ENCODE measurements at regions not wholly inside any gene's neighbourhood (a gene's known extent, or its start where the extent isn't known, plus 50 kb on each side); places are given as distances from the start of the nearest gene placed in this dataset.

DNA sequence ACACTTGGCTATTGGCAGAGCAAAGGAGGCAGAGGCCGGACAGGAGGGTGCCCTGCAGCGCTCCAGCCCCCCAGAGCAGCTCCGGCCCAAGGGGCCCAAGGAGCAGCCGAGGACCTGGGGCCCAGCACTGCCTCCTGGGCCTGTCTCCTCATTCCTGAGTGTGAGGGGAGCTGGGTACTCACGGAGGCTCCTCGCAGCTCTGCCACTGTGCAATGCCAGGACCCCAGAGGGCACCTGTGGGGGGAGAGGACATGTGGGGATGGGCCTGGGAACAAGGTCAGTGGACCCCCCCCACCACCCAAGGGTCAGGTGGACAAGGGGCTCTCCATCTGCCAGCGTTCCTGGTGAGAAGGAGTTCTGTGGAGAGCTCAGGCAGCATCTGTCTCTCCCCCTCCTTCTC, 192.6 kb upstream of the PPP1R26 start:
- DNase-seq (ENCODE audit: low read depth, low spot score): no peak
- no peak overlapping the region for H3K27ac ChIP-seq

DNA sequence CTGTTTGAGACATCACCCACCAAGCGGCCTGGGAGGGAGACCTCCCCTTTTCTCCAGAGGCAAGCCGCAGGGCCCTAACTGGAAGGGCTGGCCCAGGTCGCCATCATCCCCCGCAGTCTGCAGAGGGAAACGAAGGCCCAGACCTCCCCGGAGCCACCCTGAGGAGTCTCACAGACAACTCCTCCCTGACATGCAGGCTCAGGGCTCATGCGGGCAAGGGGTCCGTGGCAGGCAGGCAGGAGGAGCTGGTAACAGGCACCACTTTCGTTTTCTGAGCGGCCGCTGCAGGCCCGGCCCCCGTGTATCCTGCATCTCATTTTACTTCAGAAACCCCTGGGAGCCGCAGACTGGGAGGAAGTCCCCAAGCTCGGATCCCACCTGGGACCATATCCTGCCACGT, 192.0 kb upstream of the PPP1R26 start:
- H3K27ac ChIP-seq: no peak overlapping the region
- DNase-seq (ENCODE audit: low read depth, low spot score): no peak

DNA sequence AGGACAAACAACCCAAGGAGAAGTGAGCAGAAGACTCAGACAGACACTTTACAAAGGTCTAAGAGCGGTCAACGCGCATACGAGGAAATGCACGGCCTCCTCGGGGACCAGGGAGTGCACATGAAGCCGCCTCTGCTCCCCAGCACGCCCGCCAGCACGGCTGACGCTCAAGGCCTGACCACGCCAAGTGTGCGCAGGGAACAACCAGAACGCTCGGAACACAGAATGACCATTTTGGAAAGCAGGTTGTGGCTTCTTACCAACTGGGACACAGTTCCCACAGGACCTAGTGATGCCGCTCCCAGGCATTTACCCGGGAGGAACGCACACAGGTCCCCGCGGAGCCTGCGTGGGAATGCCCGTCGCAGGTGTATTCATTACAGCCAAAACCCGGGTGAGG, 191.5 kb upstream of the PPP1R26 start:
- H3K27ac ChIP-seq: no peak overlapping the region
- DNase-seq (ENCODE audit: low read depth, low spot score): no peak

DNA sequence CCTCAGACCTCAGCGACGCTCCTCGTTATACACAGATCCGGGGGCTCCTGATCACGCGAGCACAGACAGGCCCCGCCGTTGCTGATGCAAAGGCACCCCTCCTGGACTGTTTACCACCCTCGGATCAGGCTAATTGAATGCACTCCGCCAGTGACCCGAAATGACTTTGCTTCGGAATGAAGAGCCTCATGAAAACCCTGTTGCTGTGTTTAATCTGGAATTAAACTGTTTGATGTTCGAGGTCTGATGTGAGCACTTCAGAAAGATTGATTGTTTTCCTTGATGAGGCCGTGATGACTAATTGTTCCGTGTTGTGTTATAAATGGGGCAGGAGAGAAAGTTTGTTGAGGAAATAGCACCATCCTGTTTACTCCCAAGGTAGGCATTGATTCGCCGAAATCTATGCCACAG, 190.5 kb upstream of the PPP1R26 start:
- no peak overlapping the region for H3K27ac ChIP-seq
- DNase-seq (ENCODE audit: low read depth, low spot score): no peak

DNA sequence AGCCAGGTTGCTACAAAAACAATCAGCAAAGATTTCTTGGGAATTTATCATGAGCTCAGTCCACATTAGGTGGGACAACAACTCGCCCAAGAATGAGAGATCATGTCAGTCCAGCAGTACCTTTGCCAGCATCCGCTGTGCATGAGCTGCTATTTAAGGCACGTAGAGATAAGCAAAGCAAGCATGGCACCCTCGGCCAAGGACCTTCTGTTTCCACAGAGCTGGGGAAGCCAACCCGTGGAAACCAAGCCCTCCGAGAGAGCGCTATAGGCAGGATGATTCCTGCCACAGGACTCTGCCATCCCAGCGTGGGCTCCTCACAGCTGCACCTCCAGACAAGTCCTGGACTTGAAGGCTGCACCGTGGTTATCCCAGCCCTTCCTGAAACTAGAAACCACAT, 189.5 kb upstream of the PPP1R26 start:
- H3K27ac ChIP-seq: no peak overlapping the region
- no peak for DNase-seq (ENCODE audit: low read depth, low spot score)

DNA sequence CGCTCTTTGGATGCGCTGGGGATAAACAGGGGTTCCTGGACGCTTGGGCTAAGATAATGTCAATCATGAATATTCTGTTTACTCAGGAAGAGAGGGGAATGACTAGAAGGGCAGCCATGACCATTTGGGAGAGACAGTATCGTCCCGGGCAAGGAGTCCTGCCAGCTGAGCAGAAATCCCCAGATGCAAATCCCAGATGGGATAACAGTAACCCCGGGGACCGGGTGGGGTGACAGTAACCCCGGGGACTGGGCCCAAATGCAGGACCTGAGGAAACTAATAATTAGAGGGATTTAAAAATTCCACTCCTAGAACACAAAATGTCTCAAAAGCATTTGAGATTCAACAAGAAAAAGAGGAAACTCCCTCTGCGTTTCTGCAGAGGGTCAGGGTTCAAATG, 189.0 kb upstream of the PPP1R26 start:
- H3K27ac ChIP-seq: no peak overlapping the region
- DNase-seq (ENCODE audit: low read depth, low spot score): no peak

DNA sequence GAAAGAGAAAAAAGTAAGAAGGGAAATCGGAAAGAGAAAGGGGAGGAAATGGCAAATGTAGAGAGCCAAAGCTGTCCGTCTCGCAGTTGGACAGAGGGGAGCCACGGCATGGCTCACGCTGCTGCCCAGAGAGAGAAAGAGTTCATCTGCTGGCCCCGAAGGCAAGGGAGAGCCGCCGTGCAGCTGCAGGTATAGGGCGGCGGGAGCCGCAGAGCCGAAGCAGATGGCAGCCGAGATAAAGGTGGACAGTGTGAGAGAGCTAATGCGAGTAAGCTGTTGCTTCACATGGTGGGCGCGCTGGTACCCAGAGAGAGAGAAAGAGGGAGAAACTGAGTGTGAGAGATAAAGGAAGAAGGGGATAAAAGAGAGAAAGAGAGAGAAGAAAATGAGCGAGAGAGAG, 188.4 kb upstream of the PPP1R26 start:
- no peak overlapping the region for H3K27ac ChIP-seq
- DNase-seq (ENCODE audit: low read depth, low spot score): no peak

DNA sequence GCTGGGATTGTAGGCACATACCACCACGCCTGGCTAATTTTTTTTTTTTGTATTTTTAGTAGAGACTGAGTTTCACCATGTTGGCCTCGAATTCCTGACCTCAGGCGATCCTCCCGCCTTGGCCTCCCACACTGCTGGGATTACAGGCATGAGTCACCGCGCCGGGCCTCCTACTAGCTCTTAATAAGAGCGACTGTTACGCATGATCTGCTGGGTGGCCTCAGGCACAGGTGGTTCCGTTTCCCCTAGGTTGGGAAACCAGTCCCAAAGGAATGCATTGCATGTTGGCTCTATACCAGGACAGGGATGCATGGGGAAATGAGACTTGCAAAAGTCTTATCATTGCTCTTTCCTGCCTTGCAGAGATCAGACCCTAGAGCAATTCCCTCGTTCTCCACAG, 184.7 kb upstream of the PPP1R26 start:
- no peak overlapping the region for H3K27ac ChIP-seq
- DNase-seq (ENCODE audit: low read depth, low spot score): no peak

GRCh38 chr9:135295551-135296300, 183.9 kb upstream of the PPP1R26 start:
- no peak for DNase-seq (ENCODE audit: low read depth, low spot score)
- H3K27ac ChIP-seq: no peak overlapping the region

DNA sequence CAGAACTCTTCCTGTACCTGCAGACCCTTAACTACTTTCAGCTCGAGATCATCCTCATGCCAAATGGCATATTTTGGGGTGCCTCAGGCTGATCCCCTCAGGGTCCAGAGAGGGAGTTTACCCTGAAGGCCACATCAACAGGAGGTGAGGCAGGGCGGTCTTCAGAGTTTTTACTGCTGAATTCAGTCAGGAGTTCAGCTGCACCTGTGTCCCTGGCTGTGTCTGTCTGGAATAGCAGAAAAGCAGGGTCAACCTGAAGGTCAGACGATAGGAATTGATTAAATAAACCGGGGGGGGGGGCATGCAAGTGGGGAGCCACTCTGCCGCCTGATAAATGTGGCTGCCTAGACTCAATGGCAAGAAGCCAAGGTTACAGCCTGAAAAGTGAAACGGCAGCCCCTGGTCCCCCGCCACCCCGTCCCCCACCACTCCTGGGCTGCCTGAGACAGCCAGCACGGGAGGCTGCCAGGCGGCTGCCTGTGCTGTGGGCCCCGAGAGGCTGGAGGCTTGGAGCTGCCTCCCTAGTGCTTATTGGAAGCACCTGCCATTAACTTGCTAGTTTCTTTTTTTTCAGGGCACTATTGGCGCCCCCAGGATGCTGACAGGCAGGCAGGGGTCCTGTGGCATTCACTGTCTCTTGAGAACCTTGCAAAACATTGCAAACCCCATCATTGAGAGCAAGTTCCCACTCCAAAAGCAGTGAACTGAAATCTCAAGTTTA, 182.7 kb upstream of the PPP1R26 start:
- no peak for DNase-seq (ENCODE audit: low read depth, low spot score)
- no peak overlapping the region for H3K27ac ChIP-seq

DNA sequence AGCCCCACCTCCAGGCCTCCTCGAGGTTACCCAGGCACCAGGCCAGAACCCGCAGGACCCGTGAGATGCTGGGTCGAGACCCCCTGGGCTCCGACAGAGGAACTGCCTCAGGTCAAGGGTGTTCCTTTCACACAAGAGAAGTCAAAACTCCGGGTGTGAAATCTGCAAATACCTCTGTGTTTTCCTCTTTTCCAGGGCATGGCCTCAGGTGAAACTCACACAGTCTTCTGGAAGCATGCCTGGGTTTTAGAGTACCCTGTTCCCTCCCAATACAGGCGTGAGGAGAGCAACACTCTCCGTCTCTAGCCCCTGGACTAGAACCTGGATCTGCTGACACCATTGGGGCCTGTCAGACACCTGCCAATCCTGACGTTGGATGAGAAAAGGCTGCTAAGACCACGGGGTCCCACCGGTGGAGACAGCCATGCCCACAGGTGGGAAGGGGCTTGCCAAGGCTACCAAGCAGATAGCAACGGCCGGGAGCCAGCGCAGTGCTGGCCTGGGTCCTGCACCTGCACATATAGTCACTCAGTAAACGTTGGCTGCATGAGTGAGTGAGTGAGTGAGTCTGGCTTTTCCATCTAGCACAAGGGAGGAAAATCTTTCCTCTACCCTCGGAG, 182.0 kb upstream of the PPP1R26 start:
- H3K27ac ChIP-seq: no peak overlapping the region
- no peak for DNase-seq (ENCODE audit: low read depth, low spot score)

- no peak for DNase-seq (ENCODE audit: low read depth, low spot score)
- no peak overlapping the region for H3K27ac ChIP-seq
Observed at GRCh38 chr9:135299239-135299590, 180.4 kb upstream of the PPP1R26 start.

DNA sequence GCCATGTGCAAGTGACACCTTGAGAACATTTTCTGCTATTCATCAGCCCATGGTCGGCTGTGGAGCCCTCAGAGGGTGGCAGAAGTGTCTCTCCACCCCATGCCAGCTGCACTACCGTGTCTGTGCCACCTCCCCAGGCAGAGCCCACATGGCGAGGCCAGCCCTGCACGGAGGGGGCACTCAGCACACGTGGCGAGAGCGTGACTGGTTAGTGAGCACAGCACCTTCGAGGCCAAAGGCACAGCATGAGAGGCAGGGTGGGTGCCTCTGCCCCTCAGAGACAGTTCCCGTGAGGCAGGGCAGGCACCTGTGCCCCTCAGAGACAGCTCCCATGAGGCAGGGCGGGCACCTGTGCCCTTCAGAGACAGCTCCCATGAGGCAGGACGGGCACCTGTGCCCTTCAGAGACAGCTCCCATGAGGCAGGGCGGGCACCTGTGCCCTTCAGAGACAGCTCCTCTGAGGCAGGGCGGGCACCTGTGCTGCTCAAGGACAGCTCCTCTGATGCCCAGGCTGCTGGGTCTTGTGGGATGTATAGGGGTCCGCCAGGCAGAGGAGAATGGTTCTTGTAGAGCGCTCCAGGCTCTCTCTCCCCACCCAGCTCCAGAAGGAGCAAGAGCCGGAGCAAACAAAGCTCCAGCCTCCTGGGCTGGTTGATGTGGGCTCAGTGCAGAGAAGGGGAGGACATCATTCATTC, 179.8 kb upstream of the PPP1R26 start:
- no peak overlapping the region for H3K27ac ChIP-seq
- DNase-seq (ENCODE audit: low read depth, low spot score): no peak

DNA sequence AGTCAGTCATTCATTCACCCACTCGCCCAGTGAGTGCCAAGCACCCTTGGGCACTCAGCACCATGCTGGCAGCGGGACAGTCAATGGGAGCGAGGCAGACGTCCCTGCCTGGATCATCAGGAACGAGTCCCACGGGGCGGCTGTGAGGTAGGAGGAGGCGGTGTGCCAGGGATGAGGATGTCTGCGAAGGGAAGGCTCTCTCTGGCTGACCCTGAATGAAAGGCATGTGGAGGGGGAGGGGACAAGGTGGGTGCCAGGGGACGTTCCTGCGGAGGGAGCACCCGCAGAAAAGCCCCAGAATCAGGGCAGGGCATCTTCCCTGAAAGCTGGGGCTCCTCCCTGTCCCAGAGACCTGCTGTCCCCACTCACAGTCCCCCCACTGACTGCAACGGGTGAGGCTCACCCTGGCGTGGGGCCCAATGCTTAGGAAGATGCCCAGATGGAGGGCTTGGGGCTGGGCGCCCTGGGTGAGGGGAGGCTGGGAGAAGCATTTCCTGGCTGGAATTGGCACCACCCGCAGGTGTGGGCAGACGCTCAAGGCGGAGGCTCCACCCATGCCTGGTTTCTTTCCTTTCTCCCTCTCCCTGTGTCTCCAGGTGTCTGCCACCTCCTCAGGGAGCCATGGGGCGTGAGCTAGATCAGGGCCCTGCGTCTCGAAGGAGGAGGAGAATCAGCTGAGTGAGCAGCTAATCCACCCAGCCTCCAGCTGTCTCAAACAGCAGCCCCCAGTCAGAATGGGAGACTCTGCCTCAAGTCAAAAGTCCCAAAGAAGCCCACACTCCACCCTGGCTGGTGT, 179.0 kb upstream of the PPP1R26 start:
- H3K27ac ChIP-seq: no peak overlapping the region
- DNase-seq (ENCODE audit: low read depth, low spot score): no peak

- no peak overlapping the region for H3K27ac ChIP-seq
Observed at GRCh38 chr9:135301271-135302263, 178.0 kb upstream of the PPP1R26 start.

GRCh38 chr9:135302329-135303279, 177.0 kb upstream of the PPP1R26 start:
- DNase-seq (ENCODE audit: low read depth, low spot score): no peak
- H3K27ac ChIP-seq: no peak overlapping the region

More at GRCh38 chr9:135301271-135302263, 178.0 kb upstream of the PPP1R26 start:
- no peak for DNase-seq (ENCODE audit: low read depth, low spot score)

- no peak for DNase-seq (ENCODE audit: low read depth, low spot score)
- no peak overlapping the region for H3K27ac ChIP-seq
Observed at GRCh38 chr9:135303280-135303647, 176.3 kb upstream of the PPP1R26 start.

Data from epithelial cell of prostate (primary cell).